KMS-11 (cell line): ENCODE measurements at regions not wholly inside any gene's neighbourhood (a gene's known extent, or its start where the extent isn't known, plus 50 kb on each side); places are given as distances from the start of the nearest gene placed in this dataset.

Experiments used
- H2AFZ ChIP-seq: fragments of 200-600 bp; sonication (generic); 2 replicates; pipeline ENCODE4 v1.6.1; 2016; ENCODE audit warnings: antibody characterized with exemption, mixed run types, low read depth
- H3K27ac ChIP-seq: fragments of 200-600 bp; sonication (generic); 2 replicates; pipeline ENCODE4 v1.6.1; 2016; ENCODE audit warnings: mild to moderate bottlenecking, mixed run types
- H3K27me3 ChIP-seq: fragments of 200-600 bp; sonication (generic); 2 replicates; pipeline ENCODE4 v1.6.1; 2017; ENCODE audit warnings: mild to moderate bottlenecking, low read depth, mixed run types, moderate library complexity; ENCODE audit not compliant: insufficient read depth
- H3K36me3 ChIP-seq: fragments of 200-600 bp; sonication (generic); 2 replicates; pipeline ENCODE4 v1.6.1; 2017; ENCODE audit warnings: mild to moderate bottlenecking, mixed run types; ENCODE audit not compliant: insufficient read depth
- H3K4me1 ChIP-seq: fragments of 200-600 bp; sonication (generic); 2 replicates; pipeline ENCODE4 v1.6.1; 2016; ENCODE audit warnings: mild to moderate bottlenecking, low read depth, mixed run types; ENCODE audit not compliant: poor library complexity, severe bottlenecking
- H3K4me2 ChIP-seq: fragments of 200-600 bp; sonication (generic); 2 replicates; pipeline ENCODE4 v1.7.0; 2016; ENCODE audit warnings: mild to moderate bottlenecking, mixed run types
- H3K4me3 ChIP-seq: fragments of 200-600 bp; sonication (generic); IDR thresholded peaks from 2 replicates; pipeline ENCODE4 v1.6.1; 2017; ENCODE audit warnings: low read depth, low read length, mixed read lengths; ENCODE audit not compliant: insufficient read depth
- H3K79me2 ChIP-seq: fragments of 200-600 bp; sonication (generic); 2 replicates; pipeline ENCODE4 v1.6.1; 2016; ENCODE audit warnings: low read depth, mixed run types; ENCODE audit not compliant: insufficient read depth
- H3K9ac ChIP-seq: fragments of 200-600 bp; sonication (generic); 2 replicates; pipeline ENCODE4 v1.6.1; 2016; ENCODE audit warnings: mild to moderate bottlenecking, mixed run types
- H4K20me1 ChIP-seq: fragments of 200-600 bp; sonication (generic); 2 replicates; pipeline ENCODE4 v1.6.1; 2016; ENCODE audit warnings: mild to moderate bottlenecking, mixed run types; ENCODE audit not compliant: insufficient read depth
- CTCF ChIP-seq: fragments of 200-600 bp; sonication (generic); conservative IDR thresholded peaks from 2 replicates; pipeline ENCODE4 v1.6.1; 2017; ENCODE audit warnings: low read depth, mild to moderate bottlenecking, antibody characterized with exemption, low read length, moderate library complexity, mixed read lengths

GRCh38 chr6:143569040-143569439 lies 57.5 kb upstream of the FUCA2 start:
- H3K79me2 ChIP-seq: no peaks in the 10 kb centered on the region
- H3K36me3 ChIP-seq: no peaks in the 10 kb centered on the region
- H3K9ac ChIP-seq: no peak overlapping the region
- H4K20me1 ChIP-seq: no peaks in the 10 kb centered on the region
- no peak overlapping the region for H3K27ac ChIP-seq
- H3K4me2 ChIP-seq: no peak overlapping the region
- no peak for TF ChIP-seq CTCF
- H3K27me3 ChIP-seq: no peaks in the 10 kb centered on the region; the same call in 1 of the 2 replicates
- peaks cover 3% of the 10 kb centered on the region for H3K4me1 ChIP-seq
- no peak overlapping the region for H2AFZ ChIP-seq
- no peak overlapping the region for H3K4me3 ChIP-seq

GRCh38 chr6:143564484-143565017 lies 53.0 kb upstream of the FUCA2 start:
- no peak for TF ChIP-seq CTCF
- Histone ChIP-seq H3K4me3 (no peak overlapping the region), H3K4me1 (peaks cover 3% of the 10 kb centered on the region), H3K79me2 (no peaks in the 10 kb centered on the region), H2AFZ (no peak overlapping the region), H3K9ac (no peak overlapping the region), H3K27ac (no peak overlapping the region), H4K20me1 (no peaks in the 10 kb centered on the region), H3K4me2 (no peak overlapping the region), H3K27me3 (no peaks in the 10 kb centered on the region; the same call in 1 of the 2 replicates), H3K36me3 (no peaks in the 10 kb centered on the region)

- H3K27ac ChIP-seq: no peak overlapping the region
- no peak overlapping the region for H2AFZ ChIP-seq
- H3K4me2 ChIP-seq: no peak overlapping the region
- H3K36me3 ChIP-seq: no peaks in the 10 kb centered on the region
- H3K27me3 ChIP-seq: no peaks in the 10 kb centered on the region
- H3K4me1 ChIP-seq: peaks cover 3% of the 10 kb centered on the region
- no peak for TF ChIP-seq CTCF
- H3K79me2 ChIP-seq: no peaks in the 10 kb centered on the region
- H3K9ac ChIP-seq: no peak overlapping the region
- H3K4me3 ChIP-seq: no peak overlapping the region
- no peaks in the 10 kb centered on the region for H4K20me1 ChIP-seq
These were observed 50.6 kb upstream of the FUCA2 start for GRCh38 chr6:143562143-143562542.
